NCI-H128 (cell line): ENCODE measurements at regions not wholly inside any gene's neighbourhood (a gene's known extent, or its start where the extent isn't known, plus 50 kb on each side); places are given as distances from the start of the nearest gene placed in this dataset.
"Not testable (repeated sequence)": the region's sequence is repeated elsewhere in the genome, so short reads cannot be mapped to it uniquely, and the experiment has no call there.

Experiments used
- DNase-seq: peaks from one replicate; lab custom pipeline; 2025; ENCODE audit not compliant: unreplicated experiment; lab: John Stamatoyannopoulos, UW

DNA sequence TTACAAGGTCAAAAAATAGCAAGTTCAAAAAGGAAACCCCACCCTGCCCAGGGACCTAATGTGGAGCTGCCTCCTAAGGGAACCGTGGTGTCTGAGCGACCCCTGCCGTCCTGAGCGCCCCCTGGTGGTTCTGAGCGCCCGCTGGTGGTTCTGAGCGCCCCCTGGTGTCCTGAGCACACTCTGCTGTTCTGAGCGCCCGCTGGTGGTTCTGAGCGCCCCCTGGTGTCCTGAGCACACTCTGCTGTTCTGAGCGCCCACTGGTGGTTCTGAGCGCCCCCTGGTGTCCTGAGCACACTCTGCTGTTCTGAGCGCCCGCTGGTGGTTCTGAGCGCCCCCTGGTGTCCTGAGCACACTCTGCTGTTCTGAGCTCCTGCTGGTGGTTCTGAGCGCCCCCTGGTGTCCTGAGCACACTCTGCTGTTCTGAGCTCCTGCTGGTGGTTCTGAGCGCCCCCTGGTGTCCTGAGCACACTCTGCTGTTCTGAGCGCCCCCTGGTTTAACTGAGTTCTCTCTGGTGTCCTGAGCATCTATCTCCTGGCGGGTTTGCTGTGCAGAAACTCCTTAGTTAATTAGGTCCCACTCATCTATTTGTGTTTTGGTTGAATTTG lies 1137.5 kb downstream of the TMEM121 start:
- DNase-seq, result not testable (repeated sequence)

DNA sequence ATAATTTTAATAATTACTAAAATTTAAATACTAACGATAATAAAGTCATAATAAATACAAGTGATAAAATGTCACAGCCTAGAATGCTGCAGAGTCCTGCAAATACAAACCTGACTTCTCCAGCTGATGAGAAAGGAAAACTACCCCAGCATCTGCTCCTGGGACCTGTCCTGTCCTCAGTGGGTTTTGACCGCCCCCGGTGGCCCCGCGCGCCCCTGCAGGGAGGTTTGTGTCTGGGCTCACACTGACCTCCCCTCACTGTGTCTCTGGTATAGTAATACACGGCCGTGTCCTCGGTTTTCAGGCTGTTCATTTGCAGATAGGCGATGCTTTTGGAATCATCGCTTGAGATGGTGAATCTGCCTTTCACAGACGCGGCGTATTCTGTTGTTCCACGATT lies 1139.4 kb downstream of the TMEM121 start:
- DNase-seq, result no peak

DNA sequence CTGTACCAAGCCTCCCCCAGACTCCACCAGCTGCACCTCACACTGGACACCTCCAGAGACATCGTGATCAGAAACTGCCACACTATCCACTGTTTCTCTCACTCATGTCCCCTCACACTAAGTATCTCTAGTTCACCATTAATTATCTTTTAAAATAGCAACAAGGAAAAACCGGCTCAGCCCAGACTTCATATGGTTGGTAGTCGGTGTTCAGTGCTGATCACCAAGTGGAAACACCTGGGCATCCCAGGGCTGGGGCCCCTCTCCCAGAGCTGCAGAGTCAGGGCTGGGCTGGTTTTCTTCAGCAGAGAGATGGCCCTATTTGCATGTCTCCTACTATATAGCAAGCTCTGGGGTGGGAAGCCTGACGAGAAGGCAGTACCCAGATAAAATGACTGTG lies 1140.0 kb downstream of the TMEM121 start:
- no peak for DNase-seq

DNA sequence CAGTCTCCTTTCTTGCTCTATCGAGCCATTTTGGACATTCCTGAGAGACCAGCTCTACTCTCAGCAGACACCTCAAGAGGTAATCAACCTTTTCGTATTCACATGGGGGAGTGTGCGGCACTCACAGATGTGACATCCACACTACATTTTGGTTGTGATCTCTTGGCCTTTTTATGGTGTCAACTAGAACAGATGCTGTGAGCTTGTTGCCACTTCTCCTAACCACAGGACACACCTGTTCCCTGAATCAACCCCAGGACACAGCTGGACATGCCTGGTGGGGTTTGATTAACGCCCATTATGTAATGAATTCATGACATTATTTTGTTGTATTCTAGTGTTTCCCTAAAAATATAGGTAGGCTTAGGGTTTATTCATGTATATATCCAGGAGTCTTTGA lies 1143.6 kb downstream of the TMEM121 start:
- no peak for DNase-seq

DNA sequence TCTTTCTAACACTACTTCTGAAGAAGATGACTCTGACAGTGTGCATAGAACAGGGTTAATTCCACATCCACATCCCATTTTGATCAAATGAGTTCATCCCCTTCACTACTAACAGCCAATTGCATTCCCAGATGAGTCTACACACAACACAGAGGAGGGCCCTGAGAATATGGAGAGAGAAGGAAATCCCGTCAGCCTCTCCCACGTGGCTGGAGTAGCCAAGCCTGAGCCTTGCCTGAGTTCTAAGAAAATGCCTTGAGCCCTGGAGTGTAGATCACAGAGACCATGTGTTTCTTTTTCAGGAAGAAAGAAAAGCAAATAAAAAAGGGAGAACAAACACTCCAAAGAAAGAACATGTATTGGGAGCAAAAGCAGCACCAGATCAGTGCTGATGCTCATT lies 1147.7 kb downstream of the TMEM121 start:
- not testable (repeated sequence) for DNase-seq

DNA sequence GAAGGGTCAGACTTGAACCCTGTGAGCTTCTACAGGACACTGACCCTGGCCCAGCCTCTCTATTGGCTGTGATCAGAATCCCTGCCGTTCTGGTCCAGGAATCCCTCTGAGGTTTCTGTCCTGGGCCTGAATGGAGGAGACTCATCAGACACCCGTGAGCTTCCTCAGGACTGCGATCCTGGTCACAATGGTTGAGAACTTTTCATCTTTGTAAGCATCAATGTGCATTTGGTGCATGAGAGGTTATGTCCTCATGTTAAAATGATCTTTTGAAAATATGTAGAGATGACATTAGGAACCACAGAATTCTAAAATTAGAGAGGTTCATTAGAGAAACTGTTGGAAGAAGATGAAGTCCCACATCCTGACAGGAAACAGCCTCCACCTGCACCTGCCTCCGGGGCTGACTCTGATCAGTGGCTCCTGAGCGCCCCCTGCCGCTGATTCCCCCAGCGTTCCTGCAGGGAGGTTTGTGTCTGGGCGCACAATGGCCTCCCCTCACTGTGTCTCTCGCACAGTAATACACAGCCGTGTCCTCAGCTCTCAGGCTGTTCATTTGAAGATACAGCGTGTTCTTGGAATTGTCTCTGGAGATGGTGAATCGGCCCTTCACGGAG lies 1148.2 kb downstream of the TMEM121 start:
- not testable (repeated sequence) for DNase-seq

DNA sequence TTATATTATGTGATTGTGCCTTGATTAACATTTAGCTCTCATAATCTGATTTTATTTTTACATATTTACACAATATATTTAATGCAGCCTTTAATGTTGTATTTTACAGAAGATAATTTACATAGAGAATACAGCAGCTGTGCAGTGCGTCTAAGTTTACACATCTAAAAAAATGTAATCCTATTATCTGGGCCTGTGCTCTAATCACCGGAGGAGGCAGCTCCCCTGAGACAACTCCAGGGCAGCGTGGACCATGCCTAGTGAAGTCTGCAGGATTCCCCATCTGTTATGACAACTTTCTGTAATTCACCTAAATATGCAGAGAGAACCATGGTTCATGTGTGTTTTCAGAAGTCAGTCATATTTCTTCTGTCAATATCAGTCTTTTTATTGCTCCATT lies 1149.3 kb downstream of the TMEM121 start:
- DNase-seq, result not testable (repeated sequence)

DNA sequence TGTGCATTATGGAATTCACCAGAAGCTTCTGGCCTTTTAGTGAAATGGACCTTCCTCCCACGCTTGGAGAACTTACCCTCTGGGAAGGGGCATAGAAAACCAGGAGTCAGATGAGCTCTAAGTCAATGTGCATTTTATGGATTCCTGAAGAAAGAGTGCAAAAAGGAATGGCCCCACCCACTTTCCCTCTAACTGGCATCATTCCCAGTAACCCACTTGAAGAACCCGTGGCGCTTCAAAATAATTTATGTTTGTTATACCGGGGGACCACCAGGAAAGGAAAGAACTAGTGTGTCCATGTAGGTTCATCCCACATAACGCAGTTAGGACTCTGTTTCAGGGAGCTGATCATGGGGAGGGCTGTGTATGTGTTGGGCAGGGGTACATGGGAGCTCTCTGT lies 1153.4 kb downstream of the TMEM121 start:
- DNase-seq, result no peak

DNA sequence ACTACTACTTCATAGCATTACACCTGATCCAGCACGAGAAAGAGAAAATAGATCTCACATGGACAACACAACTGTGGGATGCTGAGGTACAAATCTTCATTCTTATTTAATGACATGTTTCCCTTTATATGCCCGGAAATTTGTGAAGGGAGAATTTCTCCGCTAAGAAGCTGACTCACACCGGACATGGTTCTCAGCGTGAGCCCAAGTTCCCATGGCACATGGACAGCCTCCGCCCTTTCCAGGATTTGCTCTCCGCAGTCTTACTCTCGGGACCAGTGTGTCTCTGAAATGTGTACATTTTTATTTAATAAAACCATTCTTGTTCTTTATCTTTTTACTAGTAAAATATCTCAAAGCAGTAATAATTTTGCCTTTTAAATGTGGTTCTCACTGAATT lies 1154.8 kb downstream of the TMEM121 start:
- no peak for DNase-seq

DNA sequence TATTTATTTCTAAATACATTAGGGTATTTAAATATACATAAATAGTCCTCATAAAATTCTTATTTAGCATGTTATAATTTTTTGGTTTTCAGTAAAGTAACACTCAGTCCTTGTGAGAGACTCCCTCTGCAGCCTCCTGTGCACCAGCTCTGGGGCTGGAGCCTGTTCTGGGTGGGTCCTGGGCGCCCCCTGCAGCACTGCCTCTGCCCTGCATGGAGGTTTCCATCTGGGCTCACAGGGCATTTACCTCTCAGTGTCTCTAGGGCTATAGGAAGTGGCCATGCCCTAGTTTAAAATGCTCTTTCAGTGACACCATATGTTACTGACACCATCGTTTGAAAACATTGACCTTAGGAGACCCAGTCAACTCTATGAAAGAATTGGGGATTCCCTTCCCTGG lies 1155.2 kb downstream of the TMEM121 start:
- DNase-seq, result no peak

DNA sequence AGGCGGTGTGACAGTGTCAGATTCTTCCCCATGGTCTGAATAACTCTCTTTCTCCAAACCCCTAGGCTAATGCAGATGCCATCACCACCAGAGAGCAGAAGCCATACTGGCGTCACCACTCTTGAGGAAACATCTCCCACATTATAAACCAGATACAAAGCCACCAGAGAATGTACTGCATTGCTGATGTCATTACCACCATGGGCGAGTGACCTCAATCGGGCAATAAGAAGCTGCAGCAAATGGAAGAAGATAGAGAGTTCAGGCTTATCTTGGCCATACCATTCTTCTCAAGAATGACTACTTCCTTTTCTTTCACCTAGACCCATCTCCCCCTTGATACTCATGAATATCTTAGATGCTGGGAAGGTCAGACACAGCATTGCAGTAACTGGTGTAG lies 1157.2 kb downstream of the TMEM121 start:
- DNase-seq, result no peak

DNA sequence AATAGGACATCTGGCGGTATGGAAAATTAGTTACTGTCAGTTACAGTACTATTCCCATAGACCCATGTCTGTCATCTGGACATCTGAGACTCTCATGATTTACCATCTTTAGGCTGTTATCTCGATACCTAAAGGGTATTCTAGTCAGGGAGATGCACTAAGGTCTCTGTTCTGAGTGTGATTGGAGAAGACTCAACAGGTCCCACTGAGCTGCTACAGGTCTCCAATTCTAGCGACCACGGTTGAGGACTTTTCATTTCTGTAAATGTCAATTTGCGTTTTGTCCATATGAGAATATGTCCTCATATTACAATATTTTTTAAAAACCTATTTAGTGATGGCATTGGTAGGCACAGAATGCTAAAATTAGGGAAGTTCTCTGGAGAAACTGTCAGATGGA lies 1160.2 kb downstream of the TMEM121 start:
- no peak for DNase-seq

DNA sequence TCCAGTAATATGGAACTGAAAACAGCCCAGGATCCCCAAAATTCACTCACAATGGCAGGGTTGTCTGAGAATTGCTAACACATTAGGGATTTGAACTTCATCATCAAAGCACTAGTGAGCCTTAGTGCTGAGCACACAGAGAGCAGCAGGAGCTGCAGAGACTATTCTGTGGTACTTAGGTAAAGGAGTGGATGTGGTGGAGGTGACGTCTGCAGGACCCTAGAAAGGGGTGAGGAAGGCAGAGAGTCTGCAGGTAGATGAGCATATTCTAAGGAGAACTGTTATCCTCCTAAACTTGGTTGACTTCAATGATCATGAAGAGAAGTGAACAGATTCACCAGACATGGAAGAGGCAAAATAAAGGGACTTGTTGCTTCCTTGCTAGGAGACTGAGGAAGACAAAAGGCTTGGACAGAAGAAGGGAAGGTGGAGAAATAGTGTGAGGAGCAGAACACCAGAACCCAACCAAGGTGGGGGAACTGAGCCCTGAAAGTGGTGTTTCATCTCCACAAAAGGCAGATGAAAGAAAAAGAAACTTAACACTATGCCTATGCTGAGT lies 1164.0 kb downstream of the TMEM121 start:
- no peak for DNase-seq

DNA sequence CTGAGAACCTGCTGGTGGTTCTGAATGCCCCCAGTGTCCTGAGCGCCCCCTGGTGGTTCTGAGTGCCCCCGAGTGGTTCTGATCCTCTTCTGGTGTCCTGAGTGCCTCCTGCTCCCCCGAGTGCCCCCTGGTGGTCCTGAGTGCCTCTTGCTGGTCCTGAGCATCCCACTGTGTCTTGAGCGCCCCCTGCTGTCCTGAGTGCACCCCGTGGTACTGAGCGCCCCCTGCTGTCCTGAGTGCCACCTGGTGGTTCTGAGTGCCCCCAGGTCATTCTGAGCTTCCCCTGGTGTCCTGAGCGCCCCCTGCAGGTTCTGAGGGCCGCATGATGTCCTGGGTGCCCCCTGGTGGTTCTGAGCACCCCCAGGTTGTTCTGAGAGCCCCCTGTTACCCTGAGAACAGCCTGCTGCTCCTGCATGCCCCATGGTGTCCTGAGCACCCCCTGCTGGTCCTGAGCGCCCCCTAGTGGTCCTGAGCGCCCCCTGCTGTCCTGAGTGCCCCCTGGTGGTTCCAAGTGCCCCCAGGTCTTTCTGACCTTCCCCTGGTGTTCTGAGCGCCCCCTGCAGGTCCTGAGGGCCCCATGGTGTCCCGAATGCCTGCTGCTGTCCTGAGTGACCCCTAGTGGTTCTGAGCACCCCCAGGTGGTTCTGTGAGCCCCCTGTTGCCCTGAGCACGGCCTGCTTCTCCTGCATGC lies 1165.4 kb downstream of the TMEM121 start:
- no peak for DNase-seq

DNA sequence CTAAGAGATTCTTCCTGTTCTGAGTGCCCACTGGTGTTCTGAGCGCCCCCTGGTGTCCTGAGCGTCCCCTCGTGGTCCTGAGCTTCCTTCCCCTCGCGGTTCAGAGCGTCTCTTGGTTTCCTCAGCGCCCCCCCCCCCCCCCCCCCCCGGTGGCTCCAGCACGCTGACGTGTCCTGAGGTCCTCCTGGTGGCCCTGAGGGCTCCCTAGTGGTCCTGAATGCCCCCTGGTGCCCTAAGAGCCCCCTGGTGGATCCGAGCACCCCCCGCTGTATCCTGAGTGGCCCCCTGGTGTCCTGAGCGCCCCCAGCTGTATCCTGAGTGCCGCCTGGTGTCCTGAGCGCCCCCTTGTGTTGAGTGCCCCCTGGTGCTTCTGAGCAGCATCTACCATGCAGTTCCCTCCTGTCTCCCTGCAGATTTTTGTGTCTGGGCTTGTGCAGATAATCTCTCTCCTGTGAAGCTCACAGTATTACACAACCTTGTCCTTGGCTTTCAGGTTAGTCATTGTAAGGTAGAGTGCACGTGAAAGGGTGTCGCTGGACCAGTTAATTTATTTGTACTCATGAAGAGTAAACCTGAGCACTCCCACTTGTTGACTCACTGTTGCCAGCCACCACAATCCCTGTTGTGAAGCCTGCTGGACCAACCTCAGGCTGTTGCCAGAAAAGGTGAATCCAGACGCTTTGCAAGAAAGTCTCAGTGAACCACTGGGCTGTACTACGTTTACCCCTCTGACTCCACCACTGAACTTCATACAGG lies 1168.4 kb downstream of the TMEM121 start:
- no peak for DNase-seq

DNA sequence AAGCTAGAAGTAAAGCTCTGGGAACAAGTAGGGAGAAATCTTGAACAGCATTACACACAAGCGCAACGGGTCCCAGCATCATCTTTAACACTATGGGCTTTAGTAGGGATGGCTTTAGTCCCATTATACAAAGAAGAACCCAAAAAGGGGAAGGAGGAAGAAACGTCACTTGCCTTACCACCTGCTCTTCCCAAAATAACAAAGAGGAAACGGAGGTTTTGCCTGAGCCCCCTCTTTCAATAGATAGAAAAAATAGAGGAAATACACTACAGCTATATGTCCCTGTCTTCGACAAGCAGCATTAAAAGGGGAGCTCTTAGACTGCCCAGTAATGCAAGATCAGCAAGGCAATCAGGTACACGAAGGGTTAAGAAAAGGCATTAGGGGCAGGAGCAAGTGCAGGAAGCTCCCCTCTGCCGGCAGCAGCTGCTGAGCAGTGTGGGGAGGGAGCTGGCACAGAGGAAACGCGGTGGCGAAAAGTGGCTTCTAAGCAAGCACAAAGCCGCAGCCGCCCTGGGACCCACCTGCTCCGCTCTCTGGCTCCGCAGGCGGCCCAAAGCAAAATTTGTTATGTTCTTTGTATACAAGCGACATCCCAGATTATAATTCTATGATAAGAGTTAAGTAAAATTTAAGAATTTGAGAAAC lies 1172.4 kb downstream of the TMEM121 start:
- not testable (repeated sequence) for DNase-seq

DNA sequence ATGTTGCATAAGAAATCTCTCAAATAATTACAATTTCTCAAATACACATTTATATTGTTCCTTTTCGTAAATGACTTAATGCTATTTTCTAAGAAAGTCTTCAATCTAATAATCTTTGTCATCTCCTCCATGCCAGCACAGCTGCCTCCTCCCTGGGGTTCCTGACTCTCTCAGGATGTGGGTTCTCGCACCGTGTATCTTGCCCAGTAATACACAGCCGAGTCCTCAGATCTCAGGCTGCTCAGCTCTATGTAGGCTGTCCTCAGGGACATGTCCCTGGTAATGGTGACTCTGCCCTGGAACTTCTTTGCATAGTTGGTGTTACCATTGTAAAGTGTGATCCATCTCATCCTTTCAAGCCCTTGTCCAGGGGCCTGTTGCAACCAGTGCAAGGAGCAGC lies 1177.3 kb downstream of the TMEM121 start:
- not testable (repeated sequence) for DNase-seq

DNA sequence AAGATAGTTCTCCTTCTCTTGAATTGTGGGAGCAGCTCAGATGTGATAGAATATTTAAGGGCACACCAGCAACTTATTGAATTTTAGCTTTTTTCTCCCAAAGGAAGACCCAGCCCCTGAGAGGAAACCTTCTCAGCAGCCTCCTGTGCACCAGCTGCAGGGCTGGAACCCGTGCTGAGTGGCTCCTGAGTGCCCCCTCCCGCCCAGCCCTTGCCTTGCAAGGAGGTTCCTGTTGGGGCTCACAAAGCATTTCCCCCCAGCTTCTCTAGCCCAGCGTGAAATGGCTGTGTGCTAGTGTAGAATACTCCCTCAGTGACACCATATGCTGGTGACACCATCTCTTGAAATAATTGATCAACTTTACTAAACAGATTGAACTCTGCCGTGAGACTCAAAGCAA lies 1180.1 kb downstream of the TMEM121 start:
- not testable (repeated sequence) for DNase-seq

DNA sequence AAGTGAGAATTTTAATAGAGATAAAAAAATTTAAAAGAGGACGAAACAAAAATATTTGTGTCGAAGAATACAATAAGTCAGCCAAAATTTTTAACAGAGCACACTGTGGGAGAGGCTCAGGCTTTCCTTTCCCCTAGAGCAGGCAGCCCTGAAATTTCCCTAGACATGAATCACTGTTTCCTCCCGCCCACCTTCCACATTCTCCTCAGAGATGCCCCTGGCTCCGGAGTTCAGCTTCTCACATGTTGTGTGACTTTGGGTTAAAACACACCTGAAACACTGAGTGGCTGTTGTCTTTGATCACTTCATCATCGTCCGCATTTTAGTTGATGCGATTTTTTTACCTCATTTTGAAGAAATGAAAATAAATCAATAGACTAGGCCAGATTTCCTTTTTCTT lies 1183.8 kb downstream of the TMEM121 start:
- DNase-seq, result not testable (repeated sequence)

DNA sequence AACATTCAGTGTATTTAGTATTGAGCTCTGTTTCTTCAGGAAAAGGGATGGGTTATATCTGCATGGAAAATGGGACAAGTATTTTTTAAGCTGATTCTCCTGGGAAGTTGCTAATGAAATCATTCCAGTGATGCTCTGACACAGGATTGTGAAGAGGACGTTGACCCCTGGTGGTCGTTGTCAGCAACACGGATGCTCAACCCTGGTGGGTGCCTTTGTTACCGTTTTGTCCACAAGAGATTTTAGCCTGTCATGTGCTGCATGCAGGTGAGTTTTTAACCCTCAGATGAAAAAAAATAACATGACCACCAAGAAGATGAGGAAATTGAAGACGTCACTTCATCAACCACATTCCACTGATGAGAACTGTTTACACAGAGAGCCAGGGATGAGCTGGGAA lies 1186.1 kb downstream of the TMEM121 start:
- DNase-seq, result not testable (repeated sequence)
